GM21390 (cell line): ENCODE measurements at regions not wholly inside any gene's neighbourhood (a gene's known extent, or its start where the extent isn't known, plus 50 kb on each side); places are given as distances from the start of the nearest gene placed in this dataset.
"Not testable (repeated sequence)": the region's sequence is repeated elsewhere in the genome, so short reads cannot be mapped to it uniquely, and the experiment has no call there.

ENCODE experiments used
- ATAC-seq: cut with Tn5 transposase; IDR thresholded peaks from one replicate; pipeline ENCODE4 v1.9.1; 2021; ENCODE audit not compliant: unreplicated experiment

DNA sequence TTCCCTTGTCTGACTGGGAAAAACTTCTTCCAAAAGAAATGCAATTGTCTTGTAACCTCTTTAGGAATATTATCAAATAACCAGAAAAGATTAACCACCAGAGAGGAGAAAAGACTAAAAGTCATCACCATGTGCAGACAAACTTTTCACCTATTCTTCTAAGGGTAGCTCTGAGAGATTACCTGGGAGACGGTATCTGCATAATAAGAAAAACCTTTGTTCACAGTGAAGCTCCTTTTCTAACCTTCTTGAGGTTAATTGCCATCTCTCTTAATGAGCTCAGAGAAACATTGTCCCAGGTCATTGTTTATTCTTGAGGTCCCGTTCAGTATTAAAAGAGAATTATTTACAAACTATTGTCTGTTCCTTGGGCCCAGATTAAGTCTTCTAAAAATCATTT lies 1091.2 kb upstream of the LRRTM1 start:
- no peak for ATAC-seq

DNA sequence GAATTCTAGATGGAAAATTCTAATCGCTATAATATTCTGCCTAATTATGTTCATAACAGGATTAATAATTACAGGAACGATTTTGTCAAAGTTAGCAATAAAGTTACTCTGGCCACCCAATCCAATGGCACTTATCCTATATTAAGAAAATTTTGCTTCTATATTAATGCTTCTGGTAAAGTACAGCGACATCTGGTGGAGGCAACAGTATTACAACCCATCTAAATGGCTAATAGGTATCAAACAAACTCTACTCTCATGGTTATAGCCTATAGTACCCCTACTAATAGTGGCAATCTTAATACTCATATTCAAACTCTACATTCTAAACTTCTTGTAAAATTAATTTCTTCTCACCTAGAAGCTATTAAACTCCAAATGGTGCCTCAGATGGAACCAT lies 1084.7 kb upstream of the LRRTM1 start:
- ATAC-seq = no peak

DNA sequence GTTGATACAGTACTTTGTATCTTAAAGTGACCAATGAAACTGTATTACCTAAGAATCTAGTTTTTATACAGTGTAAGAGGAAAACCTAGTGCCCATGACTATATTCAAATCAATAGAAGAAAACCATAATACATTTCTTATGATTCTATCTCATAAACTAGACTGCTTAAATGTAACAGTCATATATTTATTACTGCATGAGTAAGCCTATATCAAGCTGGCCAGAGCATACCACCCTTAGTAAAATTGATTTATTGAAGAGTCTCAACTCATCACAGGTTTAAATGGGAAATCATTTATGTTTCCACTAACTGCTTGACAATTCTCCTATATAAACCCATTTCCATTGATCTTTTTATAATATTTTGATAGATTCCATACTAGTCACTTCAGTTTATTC lies 1059.2 kb upstream of the LRRTM1 start:
- no peak for ATAC-seq

DNA sequence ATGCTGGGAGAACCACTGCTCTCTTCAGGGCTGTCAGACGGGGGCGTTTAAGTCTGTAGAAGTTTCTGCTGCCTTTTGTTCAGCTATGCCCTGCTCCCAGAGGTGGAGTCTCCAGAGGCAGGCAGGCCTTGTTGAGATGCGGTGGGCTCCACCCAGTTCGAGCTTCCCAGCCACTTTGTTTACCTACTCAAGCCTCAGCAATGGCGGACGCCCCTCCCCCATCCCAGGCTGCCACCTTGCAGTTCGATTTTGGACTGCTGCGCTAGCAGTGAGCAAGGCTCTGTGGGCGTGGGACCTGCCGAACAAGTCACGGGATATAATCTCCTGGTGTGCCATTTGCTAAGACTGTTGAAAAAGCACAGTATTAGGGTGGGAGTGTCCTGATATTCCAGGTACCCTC lies 1057.9 kb upstream of the LRRTM1 start:
- ATAC-seq = not testable (repeated sequence)

DNA sequence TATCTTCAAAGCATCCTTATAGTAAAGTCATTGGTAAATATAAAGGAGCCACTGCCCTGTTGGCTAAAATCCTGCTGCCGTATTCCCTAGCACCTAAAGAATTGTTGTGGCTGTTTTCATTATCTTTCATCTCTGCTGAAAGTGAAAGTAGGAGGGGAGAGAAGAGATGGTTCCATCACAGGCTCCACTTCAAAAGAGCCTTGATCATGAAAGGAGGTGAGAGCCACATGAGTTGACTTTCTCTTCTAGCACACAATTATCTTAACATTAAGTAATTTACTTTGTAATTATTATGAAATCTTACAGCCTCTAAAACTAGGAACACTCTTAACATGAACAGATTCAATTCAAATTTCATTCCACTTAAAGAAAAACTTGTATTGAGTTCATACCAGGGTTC lies 1050.9 kb upstream of the LRRTM1 start:
- no peak for ATAC-seq

DNA sequence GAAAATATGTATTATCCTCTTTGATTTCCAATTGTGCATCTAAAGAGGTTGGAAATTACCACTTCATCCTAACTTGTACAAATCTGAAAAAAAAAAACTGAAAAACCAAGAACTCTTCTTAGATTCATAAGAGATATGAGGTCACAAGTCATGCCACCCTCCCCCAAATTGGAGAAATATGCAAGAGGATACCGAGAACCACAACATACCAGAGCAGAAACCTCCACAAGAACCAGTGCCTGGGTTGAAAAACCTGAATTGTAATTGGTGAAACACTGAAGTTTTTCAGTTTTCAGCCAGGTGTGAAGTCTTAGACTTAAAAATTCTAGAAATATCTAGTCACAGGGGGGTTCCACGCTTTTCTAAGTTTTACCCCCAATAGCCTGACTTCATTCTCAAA lies 1029.5 kb upstream of the LRRTM1 start:
- ATAC-seq = no peak

DNA sequence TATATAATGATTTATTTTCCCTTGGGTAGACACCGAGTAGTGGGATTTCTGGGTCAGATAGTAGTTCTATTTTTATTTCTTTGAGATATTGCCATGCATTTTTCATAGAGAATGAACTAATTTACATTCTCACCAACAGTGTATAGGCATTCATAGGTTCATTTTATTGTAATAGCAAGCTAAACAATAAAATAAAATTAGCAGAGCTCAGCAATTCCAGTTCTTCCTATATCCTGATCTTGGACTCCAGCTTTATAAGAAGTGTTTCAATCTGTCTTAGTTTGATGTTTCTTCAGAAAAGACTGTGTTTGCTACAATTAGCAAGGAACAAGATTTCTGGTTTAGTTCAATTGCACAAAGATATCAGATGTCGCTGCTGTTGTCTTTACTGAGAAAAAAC lies 1024.4 kb upstream of the LRRTM1 start:
- no peak for ATAC-seq

DNA sequence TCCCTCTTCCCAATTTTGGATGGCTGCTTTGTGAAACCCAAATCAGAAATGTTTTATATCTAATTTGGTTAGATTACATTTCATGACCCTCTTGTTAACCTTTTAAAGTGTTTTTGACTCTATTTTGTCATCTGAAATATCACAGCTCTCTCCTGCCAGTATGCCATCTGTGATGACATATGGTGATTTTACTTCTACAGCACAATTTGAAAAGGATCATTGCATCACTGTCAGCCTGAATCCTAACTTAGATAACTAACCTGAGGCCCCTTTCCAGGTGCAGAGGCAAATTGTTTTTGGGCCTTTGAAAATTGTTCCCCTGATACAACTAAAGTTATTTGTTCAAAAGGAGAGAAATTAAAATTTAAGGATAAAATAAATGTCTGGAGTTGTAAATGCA lies 1023.4 kb upstream of the LRRTM1 start:
- ATAC-seq = no peak

DNA sequence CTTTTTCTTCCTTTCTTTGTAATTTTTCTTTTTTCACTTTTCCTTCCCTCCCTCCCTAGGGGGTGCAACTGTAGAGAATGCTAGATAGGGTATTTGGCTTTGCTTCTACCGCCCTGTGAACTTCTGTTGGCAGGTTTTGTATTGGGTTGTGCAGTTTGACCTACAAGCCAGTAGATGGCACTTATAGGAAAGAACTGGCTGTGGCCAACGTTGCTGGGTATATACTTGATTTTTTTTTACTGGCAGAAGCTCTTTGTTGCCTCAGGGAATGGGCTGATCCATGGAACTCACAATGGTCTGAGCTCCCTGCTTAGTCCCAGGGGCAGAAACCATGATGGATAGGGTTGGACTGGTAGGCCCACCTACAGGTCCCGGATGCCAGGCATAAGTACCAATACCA lies 1019.5 kb upstream of the LRRTM1 start:
- no peak for ATAC-seq

DNA sequence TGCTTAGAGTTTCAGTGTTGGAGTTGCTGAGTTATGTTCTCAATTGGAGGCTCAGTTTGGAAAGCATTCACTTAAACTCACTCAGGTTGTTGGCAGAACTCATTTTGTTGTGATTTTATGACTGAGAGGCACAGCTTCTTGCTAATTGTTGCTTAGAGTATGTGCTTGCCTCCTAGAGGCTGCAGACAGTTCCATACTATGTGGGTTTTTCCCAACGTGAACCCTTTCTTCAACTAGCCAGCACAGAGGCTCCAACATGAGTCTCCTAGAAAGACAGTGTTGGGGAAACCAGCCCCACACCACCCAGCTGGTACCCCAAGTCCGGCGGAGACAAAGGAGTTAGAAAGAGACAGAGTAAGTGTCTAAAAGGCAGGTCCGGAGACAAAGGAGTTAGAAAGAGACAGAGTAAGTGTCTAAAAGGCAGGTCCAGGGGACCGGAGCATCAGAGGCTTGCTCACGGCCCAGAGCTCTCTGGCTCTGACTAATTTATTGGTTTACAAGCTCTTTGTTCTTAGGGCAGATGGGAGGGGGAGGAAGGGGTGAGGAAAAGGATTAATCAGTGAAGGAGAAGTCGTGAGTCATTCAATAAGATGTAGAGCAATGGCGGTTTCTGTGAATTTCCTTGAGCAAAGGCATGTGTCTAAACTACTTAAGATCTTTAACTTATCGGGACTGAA lies 999.7 kb upstream of the LRRTM1 start:
- no peak for ATAC-seq

DNA sequence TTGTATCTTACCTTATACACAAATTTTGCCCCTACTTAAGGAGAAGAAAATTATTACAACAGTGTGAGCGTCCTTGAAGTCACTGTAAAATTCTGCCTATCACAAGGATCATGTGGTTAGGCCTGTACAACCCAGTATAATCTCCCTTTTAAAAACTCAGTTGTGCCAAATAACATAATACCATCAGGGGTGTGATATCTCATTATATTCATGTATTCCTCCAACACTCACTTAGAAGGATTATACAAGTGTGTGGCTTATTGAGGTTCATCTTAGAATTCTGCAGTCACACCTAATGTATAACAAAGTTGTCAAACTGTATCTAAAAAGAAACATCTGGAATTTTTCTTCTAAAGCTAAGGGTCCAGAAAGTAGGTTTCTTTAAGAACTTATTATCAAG lies 998.8 kb upstream of the LRRTM1 start:
- no peak for ATAC-seq

DNA sequence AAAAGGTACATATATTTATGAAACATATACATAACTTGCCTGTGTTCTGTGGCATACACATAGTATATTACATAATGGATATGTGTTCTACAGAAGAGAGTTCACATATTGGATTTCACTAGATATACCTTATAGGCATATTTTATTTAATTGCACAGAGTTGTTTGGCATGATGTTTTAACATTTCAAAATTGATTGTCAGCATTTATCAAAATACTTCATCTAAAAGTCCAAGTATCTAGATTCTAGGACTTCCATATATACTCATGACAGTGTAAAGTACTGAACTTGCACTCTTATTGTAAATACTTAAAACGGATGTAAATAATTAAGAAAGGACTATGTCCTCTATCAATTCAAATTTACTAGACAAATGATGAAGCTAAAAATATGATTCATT lies 995.3 kb upstream of the LRRTM1 start:
- ATAC-seq = no peak

DNA sequence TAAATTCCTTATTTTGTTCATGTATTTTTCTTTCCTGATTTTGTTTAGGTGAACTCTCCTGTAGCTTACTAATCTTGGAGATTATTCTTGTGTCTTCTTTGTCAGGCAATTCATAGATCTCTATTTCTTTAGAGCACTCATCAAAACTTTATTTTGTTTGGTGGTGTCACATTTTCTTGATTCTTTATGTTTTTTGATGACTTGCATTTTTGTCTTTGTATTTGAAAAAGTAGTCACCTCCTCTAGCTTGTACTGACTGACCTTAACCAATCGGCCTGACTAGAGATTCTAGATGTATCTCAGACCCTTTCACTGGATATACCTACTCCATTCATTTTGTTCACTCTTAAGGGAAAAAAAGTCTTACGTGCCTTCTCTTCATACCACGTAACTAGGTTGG lies 986.3 kb upstream of the LRRTM1 start:
- no peak for ATAC-seq

DNA sequence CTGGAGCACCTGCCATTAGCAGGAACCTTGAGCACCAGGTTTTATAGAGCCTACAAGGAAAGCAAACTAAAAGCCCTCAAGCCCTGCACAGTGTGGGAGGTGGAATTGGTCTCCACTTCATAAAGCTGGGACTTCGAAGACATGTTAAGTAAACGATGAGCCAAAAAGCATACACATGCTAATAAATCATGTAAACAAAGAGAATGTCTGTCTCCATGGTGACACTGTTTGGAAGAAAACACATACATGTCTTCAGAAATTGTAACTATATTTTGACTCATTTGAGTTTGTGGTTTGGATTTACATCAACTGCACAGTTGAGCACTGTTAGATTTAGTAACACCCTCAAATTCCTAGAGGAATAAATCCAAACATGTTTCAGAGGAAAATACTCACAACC lies 978.5 kb upstream of the LRRTM1 start:
- no peak for ATAC-seq

DNA sequence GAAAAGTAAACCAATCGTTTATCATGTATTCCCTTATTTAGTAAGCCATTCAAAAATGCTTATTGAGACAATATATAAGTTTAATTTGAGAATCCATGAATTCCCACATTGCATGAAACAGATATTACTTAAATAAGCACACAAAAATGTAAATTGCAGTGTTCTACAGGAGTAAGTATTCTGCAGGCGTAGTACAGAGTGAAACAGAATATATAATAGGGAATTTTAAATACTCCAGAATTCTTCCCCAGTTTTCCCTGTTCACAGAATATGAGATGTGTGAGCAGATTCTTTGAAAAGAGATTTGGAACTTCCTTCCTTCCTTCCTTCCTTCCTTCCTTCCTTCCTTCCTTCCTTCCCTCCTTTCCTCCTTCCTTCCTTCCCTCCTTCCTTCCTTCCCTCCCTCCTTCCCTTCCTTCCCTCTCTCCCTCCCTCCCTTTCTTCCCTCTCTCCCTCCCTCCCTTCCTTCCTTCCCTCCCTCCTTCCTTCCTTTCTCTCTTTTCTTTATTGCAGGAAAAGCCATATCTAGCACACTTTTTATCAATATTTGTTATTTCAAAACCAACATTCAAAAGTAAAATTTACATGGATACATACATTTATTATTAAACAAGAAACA lies 977.7 kb upstream of the LRRTM1 start:
- ATAC-seq = no peak

DNA sequence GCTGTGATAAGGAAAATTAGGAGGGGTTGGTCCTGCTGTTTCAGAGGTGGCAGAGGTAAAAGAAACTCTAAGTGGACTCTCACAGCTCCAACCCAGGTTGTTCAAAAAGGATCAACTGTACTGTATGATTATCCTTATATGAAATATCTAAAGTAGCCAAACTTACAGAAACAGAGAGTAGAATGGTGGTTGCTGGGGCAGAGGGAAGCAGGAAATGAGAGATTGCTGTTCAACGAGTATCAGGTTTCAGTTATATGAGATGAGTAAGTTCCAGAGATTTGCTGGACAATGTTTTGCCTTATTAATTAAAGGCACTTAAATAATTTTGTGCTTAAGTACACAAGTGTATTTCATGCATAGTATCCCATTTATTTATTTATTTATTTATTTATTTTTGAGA lies 972.0 kb upstream of the LRRTM1 start:
- ATAC-seq = no peak

DNA sequence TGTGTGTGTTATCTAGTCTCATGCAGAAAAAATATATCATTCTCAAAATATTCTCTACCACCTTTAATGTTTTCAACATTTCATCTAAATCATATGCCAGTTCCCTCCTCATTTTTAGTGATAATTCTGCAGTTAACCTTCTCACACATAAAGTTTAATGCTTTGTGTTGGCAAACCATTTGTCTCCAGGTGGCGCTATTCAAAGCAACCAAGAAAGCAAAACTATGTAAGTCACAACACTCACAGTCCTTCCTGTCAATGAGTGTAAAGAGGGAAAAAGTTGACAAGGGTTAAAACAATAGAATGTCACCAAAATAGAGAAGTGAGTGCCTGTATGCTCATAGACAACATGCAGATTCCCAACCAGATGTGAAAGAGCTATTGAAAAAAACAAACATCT lies 961.6 kb upstream of the LRRTM1 start:
- no peak for ATAC-seq

DNA sequence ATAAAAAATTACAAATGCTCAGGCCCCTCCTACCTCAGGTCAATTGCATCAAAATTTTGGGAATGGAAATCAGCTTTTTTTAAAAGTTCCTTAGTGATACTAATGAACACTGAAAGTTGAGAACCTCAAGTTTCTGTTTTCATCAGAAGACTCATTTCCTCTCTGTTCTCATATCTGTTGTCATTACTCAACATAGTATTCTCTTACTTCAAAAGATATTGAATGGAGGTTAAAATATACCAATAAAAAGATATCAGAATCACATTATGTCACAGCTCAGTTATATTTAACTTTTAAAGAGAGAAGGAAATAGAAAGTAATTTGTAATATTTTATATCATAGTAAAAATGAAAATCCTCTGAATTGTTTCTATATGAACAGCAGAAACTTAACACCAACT lies 959.4 kb upstream of the LRRTM1 start:
- no peak for ATAC-seq

DNA sequence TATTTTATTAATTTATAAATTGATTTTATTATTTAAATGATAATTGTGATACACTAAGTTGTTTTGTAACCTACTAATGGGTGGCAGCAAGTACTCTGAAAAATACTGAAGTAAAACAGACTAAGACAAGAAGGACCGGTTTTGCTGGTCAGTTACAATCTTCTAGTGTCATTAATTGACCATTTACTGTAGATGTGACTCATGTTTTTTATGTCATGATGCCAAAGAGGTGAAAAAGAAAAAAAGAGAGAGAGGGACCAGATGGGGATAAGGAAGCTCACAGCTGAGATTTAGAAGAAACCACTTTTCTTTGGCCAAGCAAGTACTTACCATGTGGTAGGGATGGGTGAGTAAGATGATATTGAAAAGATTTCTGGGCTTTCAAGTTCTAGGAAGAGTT lies 955.8 kb upstream of the LRRTM1 start:
- no peak for ATAC-seq

DNA sequence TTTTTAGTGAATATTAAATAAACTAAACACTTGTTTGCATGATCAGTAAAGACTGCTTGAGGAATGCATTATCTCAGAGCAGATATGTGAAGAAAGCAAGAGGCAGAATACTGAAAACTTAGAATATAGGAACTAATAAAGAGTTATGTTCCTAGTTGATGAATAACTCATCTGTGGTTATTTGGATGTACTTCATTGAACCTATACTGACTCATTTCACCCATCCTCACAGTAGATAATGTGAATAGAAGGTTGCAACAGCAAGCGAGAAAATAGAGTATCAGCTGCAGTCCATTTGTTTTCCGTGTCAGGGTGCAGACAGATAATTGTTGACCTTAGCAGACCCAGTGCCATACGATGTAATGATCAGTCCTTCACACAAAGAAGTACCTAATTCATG lies 945.7 kb upstream of the LRRTM1 start:
- no peak for ATAC-seq

DNA sequence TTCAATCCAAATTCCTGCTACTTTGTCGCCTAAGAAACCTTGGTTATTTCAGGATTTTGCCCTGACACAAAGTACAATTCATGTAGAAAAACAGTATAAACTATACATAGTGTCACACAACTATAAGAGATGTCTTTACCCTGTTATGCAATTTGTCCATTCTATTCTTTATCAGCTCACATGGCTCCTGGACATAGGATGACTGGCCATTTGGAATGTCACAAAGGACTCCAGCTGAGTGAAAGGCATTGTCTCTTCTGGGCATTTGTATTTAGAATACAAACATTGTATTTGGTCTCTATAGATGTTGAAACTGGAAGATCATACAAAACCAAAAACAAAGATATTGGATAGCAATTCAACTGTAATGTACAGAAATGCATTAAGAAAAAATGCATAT lies 944.6 kb upstream of the LRRTM1 start:
- ATAC-seq = no peak

DNA sequence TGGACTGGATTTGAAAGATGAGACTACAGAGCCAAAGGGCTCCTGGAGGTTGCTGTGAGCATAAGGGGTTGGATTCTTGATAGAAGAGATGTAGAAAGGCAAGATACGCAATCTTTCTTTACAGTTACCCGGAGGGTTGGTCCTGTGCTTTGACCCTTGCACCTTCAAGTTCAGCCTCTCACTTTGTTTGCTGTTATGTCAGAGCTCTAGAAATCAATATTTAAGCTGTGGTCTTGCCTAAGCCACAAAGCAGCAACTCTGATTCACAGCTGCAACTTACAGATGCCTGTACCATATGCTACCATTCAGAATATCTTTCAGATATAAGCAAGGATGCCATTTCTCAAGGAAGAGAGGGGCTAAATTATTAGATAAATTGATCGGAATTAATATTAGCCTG lies 943.1 kb upstream of the LRRTM1 start:
- ATAC-seq = no peak

DNA sequence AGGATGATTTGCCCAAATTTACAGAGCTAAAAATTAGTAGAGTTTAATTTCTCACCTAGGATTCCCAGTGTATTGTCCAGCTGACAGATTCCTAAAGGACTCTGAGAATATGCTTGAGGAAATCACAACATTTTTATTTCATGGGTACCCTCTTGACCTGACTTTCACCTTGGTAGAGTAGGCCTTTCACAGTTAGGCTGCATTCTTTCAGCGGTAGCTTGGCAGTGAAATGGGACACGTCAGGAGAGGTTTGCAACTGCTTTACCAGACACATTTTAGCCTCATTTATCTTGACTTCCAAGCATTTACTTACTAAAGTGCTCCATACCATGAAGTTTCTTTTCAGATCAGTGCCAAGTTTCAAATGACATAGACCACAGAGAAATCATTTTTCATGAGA lies 937.9 kb upstream of the LRRTM1 start:
- ATAC-seq = no peak
